HG02623 (cell line): ENCODE measurements at regions not wholly inside any gene's neighbourhood (a gene's known extent, or its start where the extent isn't known, plus 50 kb on each side); places are given as distances from the start of the nearest gene placed in this dataset.
A peak's percentile ranks its signal among the peaks of the same experiment; 100 is the strongest.
"Not testable (repeated sequence)": the region's sequence is repeated elsewhere in the genome, so short reads cannot be mapped to it uniquely, and the experiment has no call there.

ENCODE experiments used
- ATAC-seq: cut with Tn5 transposase; IDR thresholded peaks from one replicate; pipeline ENCODE4 v1.9.1; 2021; ENCODE audit warnings: moderate library complexity; ENCODE audit not compliant: unreplicated experiment

DNA sequence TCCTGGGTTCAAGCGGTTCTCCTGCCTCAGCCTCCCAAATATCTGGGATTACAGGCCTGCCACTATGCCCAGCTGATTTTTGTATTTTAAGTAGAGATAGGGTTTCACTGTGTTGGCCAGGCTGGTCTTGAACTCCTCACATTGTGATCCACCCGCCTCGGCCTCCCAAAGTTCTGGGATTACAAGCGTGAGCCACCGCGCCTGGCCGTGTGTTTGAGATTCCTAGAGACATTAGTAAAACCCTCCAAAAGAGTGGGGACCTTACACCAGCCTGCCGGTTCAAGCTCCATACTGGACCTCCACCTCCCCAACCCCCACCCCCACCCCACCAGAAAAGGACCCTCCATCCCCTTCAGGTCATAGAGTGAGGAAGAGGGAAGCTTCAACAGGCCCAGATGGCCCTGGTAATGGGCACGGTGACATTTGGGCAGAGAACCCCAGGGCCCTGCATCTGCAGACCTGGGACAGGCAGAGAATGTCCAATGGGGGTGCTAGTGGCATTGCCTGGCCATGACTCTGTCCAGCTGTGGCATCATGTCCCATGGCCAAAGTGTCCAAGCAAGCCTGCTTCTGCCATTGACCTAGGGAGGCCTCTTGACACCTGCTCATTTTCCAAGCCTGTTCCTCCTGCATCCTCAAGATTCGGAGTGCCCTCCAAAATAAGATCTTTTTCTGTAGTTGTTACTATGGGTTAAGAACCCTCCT is 108.9 kb upstream of the KLF13 start:
- no peak for ATAC-seq

DNA sequence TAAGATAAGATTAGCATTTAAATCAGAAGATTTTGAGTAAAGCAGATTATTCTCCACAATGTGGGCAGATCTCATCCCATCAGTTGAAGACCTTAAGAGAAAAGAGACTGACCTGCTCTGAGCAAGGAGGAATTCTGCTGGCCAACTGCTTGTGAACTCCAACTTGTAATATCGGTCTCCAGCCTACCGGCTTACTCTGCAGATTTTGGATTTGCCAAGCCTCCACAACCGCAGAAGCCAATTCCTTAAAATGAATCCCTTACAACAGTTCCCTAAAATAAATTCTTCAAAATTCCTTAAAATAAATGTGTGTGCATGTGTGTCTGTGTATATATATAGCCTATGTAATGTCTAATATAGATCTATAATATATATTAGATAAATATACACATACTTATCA is 107.4 kb upstream of the KLF13 start:
- ATAC-seq = no peak

DNA sequence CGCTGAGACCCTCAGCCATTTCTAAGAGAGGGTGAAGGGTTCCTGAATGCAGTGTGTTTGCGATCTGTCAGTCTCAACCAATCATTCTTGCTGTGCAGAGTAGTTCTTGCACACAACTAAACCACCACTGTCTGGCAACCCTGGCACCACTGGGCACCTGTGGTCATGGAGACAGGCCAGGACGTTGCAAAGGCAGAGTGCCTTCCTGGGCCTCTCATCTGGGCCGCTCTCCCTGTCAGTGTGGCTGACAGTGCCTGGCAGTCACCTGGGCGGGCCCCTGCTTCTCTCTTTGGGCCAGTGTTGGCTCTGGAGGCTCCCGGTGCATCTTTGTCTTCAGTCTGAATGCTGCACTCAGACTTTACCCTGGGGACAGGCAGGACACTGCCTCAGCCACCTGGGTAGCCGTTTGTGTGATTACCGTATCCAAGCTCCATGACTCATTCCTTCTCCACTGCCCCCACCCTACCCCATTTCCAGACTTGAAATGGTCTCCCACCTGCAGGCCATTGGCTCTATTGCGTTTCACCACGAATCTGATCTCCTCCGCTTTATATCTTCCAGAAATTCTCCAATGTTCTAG is 104.6 kb upstream of the KLF13 start:
- ATAC-seq = no peak

DNA sequence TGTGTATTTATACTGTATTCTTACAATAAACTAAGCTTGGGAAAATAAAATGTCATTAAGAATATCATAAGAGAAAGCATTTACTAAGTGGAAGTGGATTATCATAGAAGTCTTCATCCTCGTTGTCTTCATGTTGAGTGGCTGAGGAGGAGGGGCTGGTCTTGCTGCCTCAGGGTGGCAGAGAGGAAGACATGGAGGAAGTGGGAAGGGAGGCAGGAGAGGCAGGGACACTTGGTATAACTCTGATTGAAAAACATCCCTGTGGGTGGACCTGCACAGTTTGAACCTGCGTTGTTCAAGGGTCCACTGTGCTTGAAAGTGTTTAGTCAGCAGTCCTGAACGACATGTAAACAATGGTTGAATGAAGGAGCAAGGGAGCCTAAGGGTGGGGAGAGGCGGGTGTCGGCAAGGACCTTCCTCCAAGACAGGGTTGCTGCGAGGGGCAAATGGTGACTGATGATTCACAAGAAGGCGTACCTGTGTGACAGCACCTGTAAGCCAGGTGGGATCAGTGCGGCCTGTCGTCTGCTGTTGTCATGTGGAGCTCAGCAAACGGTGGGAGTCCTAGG is 103.8 kb upstream of the KLF13 start:
- no peak for ATAC-seq

DNA sequence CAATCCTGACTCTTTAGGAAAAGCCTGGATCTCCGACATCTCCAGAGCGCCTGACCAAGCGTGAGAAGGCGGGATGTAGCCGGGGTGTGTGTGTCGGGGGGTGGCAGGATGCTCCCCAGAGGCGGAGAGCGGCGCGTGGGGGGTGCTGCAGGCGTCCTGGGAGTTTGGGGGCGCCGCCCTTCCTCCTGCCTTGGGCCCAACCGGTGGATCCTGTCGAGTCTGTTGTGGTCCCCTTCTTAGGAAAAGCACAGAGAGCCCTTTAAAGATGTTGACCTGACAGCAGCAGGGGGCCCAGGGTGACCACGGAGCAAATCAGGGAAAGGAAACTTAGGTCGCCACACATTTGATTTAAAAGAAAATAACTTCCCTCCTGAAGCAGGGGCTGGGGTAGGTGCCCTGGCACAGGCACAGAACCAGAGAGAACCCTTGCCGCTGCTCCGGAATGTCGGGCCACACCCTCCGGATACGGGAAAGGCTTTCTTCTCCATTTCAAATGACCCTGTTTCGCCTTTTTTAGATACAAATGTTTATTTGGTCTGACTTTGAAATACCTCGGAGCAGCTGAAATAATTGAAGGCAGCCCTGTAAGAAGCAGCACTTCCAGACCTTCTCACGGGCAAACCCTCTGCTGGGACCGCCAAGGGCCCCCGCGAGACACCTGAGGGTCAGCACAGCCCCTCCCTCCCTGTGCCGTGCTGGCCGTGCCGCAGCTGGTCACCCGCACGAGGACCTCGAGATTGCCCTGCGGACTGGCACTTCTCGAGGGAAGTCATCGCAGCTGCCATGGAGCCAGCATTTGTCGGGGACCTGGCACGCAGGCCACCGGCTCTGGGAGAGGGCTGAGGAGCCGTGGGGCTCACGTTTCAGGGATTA is 102.9 kb upstream of the KLF13 start:
- no peak for ATAC-seq

DNA sequence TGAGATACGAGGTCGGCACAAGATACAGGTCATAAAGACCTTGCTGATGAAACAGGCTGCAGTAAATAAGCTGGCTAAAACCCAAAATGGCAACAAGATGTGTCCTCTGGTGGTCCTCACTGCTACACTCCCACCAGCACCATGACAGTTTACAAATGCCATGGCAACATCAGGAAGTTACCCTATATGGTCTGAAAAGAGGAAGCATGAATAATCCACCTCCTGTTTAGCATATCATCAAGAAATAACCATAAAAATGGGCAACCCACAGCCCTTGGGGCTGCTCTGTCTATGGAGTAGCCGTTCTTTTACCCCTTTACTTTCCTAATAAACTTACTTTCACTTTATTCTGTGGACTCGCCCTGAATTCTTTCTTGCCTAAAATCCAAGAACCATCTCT is 102.0 kb upstream of the KLF13 start:
- not testable (repeated sequence) for ATAC-seq

DNA sequence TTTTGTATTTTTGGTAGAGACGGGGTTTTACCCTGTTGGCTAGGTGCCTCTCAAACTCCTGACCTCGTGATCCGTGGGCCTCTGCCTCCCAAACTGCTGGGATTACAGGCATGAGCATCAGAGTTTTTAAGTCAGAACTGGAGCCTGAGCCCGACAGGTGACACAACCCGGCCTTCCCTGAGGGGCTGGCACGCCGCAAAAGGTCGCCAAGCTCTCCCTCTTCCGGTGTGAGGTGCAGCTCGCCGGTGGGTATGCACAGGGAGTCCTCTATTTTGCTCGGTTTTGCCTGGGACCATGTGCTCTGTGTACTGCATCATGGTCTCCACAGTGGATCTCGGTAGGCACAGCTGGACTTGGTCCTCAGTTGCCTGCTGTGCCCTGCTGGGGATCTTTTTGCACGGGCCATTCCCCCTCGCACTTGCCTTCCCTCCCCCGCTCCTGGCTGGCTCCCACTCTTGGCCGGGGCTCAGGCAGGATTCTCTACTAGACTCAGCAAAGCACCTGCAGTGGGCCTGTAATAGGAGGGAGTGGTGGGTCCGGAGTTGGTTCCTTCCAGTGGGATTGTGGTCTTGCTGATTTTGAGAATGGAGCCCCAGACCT is 101.2 kb upstream of the KLF13 start:
- no peak for ATAC-seq

DNA sequence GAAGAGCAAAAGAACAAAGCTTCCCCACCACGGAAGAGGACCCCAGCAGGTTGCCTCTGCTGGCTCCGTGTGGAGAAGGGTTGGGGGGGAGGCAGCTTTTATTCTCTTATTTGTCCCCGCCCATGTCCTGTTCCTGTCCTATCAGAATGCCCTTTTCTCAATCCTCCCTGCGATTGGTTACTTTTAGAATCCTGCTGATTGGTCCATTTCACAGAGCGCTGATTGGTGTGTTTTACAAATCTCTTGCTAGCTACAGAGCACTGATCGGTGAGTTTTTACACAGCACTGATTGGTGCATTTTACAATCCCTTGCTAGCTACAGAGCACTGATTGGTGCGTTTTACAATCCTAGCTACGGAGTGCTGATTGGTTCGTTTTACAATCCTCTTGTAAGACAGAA is 100.6 kb upstream of the KLF13 start:
- no peak for ATAC-seq

DNA sequence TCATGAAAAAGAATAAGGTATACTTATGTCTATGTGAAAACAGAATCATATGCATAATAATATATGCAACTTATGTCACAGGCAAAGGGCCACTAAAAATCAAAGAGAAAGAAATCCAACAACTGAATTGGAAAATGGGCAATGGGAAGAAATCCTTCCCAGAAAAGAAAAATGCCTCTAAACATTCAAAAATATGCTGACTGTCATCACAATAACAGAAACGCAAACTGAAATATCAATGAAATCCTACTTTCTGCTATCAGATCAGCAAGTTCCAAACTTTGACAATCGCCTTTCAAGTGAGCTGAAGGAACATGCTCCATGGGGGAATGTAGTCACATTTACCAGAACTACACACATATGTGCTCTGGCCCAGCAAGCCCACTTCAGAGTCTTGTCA is 99.4 kb upstream of the KLF13 start:
- no peak for ATAC-seq

DNA sequence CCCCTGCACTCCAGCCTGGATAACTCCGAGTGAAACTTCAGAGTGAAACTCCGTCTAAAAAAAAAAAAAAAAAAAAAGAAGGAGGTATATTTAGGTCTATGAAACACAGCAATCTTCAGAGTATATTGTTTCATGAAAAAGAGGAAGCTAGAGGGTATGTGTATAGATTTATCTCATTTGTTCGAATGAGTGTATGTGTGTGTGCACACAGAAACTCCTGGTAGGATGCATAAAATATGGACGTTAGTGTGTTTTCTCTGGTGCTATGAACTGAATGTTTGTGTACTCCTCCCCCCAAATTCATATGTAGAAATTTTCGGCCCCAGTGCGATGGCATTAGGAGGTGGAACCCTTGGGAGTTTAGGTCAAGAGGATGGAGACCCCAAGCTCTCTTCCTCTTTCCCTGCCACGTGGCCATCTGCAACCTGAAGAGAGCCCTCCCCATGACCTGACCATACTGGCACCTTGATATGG is 98.6 kb upstream of the KLF13 start:
- ATAC-seq = no peak

DNA sequence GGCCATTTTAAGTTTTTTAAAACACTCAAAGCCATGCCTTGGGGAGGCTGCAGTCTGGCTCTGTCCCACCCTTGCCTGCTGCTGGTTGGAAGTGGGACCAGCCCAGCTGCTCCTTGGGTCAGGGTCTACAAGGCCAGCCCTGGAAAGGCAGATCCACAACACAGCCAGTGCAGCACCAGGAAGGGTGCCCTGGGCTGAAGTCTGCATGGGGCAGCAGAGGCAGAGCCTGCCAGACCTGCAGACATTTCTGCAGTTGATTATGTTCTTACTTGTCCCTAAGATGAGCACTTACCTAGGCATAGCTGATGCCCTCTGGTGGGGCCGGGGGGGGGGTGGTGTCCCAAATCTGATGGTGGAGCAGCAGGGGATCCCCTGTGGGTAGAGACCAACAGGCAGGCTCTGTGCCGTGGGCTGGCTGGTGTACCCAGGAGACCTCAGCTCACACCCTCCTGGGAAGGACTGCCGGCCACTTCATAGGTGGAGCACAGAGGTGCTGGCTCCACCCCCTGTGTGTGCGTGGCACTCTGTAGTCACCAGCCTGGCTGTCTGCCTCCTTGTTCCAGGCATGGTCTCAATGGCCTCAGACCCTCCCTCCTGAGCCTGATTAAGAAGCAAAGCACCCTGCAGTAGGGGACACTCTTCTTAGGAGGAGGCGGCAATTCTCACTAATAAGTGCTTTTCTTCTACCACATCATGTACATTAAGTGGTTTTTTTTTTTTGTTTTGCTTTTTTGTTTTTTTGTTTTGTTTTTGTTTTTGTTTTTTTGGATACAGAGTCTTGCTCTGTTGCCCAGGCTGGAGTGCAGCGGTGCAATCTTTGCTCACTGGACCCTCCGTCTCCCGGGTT is 97.4 kb upstream of the KLF13 start:
- peak; percentile 65 for ATAC-seq

DNA sequence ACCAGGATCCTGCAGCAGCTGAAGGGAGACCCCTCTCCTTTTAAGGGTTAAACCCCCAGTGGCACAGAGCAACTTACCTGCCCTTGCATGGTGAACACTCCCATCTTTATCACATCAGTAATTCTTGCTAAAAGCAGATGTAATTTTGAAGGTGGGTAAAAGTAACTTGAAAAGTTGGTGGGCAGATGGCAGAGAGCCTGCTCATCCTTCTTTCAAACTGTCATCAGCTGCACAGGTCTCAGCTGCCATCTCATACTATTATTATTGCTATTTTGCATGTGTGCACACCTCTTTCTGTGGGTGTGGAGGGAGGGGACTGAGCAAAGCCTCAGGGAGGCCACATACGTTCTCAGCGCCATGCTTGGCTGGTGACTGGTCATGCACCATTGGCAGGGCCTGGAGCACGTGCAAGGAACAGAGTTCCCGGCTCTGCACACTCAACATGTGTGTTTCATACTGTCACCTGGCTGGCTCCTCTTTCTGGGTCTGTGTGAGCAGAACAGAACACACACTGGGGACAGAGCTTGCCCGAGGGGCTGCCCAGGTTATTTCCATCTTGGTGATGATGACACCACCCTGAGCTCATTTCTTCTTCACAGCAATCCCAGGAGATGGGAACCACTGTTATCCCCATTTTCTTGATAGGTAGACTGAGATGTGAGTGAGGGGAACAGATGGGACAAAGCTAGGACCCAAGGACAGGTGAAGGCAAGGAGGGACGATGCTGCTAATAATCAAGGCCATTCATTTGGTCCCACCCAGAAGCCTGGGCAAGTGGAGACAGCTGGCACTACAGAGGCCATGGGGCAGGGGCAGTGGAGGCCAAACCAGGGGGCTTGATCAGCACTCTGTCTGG is 95.8 kb upstream of the KLF13 start:
- ATAC-seq = peak; percentile 77

DNA sequence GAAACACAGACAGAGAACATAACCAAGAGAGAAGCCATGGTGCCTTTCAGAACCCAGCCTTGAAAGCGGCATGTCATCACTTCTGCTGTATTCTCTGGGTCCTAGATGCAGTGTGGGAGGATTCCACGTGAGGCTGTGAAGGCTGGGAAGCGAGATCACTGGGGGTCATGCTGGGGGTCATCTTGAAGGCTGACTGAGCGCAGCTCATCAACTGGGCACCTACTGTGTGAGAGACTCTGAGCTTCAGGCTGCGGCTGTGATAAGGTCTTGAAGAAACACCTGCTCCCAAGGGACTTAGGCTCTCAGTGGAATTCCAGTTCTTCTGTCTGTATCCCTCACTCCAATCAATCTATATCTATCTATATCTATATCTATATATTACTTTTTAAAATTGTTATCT is 91.8 kb upstream of the KLF13 start:
- no peak for ATAC-seq

DNA sequence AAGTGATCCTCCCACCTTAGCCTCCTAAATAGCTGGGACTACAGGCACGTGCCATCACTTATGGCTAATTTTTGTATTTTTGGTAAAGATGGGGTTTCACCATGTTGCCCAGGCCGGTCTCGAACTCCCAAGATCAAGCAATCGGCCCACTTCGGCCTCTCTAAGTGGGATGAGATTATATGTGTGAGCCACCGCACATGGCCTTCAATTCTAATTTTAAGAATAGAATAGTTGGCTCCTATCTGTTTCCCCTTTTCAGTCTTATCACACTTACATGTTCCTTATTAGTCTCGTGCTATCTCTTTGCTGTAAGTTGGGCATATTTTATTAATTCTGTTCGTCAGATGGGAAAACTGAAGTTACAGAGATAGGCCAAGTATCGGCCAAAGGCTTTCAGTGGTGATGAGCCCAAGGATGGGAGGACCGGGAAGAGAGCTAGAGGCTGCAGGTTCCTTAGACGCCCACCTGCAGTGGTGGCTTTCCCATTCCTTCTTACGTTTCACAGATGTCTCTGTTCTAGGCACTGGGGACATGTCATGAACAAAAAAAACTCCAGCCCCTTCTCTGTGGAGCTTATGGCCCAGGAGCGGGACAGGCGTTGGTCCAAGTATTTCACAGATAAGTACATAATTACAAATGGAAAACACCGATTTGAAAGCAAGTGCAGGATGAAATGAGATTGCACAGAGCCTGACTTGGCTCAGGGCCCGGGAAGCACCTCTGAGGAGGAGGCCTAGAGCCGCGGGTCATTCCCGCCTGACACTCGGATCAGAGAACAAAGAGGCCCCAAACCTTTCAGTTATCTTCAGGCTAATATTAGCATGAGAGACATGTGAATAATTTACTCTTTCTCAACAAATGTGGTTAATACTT is 91.1 kb upstream of the KLF13 start:
- peak; percentile 32 for ATAC-seq

DNA sequence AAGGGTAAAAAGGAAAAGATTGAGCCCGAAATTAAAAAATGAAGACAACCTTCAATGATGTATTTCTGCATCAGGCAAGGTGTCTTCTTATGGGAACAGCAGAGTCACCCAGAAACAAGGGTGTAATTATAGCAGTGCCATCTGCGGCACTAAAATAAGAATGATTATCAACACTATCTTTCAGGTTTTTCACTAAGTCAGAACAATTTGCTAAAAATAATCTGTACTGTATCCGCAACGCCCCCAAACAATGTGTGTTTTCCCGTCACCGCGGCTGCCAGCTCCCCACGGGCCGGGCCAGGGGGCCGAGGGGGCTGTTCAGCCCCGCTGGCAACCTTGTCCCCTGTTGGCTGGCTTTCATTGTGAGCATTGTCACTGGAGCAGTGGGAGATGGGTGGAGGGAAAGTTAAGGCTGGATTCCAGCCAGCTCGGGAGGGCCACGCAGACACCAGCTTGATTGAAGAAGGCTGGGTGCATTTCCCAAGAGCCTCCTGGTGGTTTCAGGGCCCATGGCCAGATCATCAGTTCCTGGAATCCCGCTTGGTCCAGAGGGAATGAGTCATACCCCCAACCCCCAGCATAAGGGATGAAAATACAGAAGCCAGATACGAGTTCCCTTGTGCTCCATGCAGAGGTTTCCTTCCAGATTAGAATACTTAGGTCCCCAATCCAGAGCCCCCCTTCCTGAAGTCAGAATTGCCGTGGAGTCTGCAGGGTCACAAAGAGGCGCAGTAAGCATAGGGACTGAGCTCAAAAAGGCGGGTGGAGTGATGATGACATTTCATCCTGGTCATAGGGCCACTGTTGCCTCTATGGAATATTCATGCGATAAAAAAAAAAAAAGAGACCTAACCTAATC is 90.2 kb upstream of the KLF13 start:
- ATAC-seq = peak; percentile 49

DNA sequence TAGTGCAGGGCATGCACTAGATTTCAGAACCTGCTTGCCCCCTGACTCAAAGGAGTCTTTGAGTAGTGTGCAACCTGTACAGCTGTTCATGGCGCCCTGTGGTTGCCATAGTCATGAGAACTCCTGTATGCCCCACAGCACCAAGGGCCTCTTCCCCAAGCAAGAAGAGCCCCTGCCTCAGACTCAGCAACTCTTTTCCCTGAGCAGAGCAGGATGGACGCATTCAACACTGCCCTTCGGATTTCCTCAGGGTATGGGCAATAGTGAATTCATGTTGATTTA is 89.7 kb upstream of the KLF13 start:
- no peak for ATAC-seq

DNA sequence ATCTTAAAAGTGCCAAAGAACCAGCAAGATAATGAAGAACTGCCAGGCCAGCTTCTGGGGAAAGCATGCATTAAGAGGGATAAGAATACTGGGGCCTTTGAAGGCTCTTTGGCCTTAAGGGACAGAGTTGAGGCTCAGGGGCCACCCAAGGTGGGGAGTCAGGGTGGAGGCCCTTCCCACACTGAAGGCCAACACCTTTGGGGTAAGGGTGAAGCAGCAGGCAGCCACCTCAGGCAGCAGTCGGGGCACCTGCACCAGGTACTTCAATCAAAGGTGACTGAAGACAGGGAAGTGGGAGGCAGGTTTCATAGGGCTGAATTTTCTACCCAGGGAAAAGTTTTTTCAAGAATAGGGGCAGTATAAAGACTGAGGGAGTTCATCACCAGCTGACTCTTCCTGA is 87.7 kb upstream of the KLF13 start:
- no peak for ATAC-seq

DNA sequence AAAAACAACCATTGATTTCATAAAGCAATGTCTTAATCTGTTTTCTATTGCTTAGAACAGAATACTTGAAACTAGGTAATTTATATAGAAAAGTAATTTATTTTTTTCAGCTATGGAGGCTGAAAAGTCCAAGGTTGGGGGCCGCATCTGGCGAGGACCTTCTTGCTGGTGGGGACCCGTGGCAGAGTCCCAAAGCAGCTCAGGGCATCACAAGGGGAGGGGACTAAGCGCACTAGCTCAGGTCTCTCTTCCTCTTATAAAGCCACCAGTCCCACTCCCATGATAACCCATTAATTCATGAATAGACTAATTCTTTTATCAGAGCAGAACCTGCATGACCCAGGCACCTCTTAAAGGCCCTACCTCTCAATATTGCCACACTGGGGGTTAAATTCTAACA is 87.2 kb upstream of the KLF13 start:
- ATAC-seq = no peak
